ENCODE measurements at regions not wholly inside any gene's neighbourhood (a gene's known extent, or its start where the extent isn't known, plus 50 kb on each side); places are given as distances from the start of the nearest gene placed in this dataset.

DNA sequence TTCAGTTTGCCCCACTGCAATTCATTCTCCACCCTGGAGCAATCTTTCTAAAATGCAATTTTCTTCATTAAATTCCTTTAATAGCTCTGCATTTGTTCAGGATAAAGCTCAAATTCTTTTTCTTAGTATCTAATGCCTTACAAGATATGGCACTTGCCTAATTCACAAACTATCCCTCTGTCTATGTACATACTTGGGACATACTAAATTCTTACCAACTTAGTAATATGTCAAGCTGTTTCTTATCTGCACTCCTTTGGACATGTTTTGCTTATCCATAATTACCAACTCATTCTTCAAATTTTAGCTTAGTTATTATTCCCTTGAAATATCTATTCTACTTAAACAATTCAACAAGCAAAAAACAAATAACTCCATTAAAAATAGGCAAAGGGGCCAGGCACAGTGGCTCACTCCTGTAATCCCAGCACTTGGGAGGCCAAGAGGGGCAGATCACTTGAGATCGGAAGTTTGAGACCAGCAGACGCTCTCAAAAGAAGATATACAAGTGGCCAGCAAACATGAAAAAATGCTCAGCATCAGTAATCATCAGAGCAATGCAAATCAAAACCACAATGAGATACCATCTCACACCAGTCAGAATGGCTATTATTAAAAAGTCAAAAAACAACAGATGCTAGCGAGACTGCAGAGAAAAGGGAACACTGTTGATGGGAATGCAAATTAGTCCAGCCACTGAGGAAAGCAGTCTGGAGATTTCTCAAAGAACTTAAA lies 96.9 kb downstream of the FAM76B start:
- no peak for DNase-seq (ENCODE audit: low read depth, low spot score)

- DNase-seq (ENCODE audit: low read depth, low spot score), result no peak
Measured at GRCh38 chr11:95690100-95690499, 99.5 kb downstream of the FAM76B start.

- DNase-seq (ENCODE audit: low read depth, low spot score), result no peak
Measured at GRCh38 chr11:95688501-95689222, 100.9 kb downstream of the FAM76B start.

- DNase-seq (ENCODE audit: low read depth, low spot score), result no peak
Measured at GRCh38 chr11:95688015-95688414, 101.6 kb downstream of the FAM76B start.

DNA sequence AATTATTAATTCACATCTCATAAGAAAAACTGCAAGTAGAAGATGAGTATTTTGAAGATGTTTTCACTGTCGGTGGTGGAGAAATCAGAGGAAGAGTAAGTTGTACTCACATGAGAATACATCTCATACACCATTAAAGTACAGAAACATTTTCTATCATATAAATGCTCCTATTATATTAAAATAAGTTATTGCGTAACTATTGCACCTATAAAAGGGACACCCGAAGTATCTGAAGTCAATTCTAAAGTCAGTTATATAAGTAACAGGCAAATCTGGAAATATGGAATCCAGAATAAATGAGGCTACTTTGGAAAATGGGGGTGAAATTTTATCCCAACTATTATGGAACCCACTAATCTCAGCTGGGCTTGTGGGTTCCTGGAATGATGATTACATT lies 103.3 kb downstream of the FAM76B start:
- DNase-seq (ENCODE audit: low read depth, low spot score), result no peak

GRCh38 chr11:95684701-95685100 lies 104.9 kb downstream of the FAM76B start:
- DNase-seq (ENCODE audit: low read depth, low spot score), result no peak

GRCh38 chr11:95684170-95684569 lies 105.4 kb downstream of the FAM76B start:
- no peak for DNase-seq (ENCODE audit: low read depth, low spot score)

DNA sequence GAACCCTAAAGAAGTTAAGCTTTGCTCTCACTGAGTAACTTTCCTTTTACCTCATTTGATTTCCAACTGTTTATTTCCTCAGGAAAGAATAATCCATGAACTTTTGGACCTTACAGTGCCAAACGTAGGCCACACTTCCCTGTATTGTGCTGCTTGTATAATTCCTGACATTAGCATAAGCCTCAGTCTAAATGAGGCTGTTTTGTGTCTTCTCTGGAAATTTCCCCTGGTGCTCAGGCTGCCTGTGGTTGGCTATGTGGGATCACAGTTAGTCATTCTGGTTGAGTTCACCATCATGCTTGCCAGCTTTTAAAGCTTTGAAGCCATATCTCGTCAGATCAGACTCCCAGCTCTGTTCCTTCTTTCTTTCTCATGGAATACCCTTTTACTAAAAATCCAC lies 107.0 kb downstream of the FAM76B start:
- no peak for DNase-seq (ENCODE audit: low read depth, low spot score)

DNA sequence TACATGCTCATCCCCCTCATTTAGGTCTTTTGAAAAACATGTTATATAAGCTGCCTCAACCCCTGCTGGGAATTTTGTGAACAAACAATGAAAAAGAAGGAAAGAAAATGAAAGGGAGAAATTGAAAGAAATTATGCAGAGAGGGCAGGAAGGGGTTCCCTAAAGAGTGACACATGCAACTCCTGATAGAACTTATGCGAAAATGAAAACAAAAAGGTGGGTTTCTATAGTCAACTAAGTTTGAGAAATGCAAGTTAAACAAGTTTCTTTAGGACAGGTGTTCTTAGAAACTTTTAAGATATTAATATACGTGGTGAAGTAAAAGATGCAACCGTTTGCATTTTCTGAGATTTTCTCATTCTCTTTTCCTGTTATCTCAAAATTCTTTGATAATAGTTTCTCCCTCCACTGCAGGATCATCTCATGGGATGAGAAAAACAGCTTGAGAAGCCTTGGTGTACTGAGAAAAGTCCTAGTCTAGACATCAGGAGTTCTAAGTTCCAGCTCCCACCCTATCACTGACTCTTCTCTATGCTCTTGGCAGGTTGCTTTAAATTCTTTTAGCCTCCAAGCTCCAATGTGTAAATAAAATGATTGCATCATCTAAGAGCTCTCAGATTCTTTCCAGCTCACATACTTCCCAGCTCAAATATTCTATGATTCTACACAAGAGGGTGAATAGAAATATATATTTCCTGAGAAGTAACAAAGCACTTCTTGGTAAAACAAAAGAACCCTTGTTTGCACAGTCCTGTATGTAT lies 109.2 kb downstream of the FAM76B start:
- no peak for DNase-seq (ENCODE audit: low read depth, low spot score)

DNA sequence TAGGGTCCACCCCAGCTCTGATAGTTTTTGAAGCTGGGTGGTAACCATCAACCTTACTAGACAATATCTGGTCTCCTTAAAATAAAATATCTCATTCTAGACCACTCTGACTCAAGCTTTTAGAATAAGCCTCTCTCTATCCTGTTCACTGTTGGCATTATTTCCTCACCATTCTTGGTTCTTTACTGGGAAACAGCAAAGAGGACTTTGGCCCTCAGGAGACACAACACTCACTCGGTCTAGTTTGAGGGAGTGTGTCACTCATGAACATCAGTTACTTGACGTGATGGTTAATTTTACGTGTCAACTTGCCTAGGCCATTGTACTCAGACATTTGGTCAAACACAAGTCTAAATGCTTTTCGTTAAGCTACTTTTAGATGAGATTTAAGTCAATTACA lies 110.6 kb downstream of the FAM76B start:
- DNase-seq (ENCODE audit: low read depth, low spot score), result no peak

DNA sequence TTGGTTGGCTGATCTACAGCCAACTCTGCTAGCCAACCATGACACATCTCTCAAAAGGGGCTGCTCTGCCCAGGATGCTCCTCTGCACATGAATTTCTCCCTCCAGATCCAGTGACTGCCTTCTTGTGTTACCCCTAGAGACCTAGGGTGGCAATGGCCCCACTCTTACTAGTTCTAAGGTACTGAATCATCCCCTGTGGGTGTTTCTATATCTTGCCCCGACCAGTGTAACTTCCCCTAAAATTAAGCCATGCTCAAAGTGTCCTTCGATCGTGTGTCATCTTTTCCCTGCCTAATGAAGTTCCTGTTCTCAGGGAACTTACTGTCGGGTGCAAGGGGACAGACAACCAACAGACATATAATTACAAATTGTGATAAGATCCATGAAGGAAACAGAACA lies 113.3 kb downstream of the FAM76B start:
- no peak for DNase-seq (ENCODE audit: low read depth, low spot score)

- DNase-seq (ENCODE audit: low read depth, low spot score), result no peak
Measured at GRCh38 chr11:95675585-95675984, 114.0 kb downstream of the FAM76B start.

- DNase-seq (ENCODE audit: low read depth, low spot score), result no peak
Measured at GRCh38 chr11:95674657-95675358, 114.8 kb downstream of the FAM76B start.

DNA sequence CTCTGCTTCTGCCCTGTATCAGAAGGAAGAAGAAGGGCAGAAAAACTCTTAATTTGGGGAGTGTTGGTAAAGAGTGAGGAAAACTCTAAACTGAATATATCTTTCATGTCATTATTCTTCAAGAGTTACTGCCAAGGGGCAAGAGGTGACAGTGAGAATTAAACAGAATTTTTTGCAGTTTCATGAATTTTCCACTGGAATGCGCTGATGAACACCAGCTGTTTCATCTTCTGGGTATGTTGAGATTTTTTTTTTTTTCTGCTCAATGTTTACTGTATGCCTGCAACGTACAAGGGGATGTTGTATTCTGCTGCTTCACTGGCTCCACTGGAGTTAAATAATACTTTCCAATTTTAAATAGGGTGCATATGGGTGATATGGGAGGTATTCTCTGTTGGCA lies 117.8 kb downstream of the FAM76B start:
- no peak for DNase-seq (ENCODE audit: low read depth, low spot score)

DNA sequence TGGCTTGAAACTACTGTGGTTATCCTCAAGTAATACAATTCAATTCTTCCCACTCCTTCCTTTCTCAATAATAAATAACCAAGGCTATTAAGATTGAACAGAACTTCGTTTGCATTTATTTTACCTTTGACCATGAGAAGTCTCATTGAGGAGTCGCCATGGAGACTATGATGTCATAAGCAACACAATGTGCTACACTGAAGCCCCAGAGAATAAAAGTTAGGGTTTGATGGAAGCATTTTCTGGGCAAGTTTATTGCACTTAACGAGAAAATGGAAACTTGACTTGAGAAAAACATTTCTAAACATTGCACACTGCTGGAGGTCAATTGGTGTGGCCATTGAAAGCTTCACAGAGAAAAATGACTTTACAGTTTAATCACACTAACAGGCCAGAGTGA lies 121.5 kb downstream of the FAM76B start:
- no peak for DNase-seq (ENCODE audit: low read depth, low spot score)

GRCh38 chr11:95661162-95661561 lies 128.4 kb downstream of the FAM76B start:
- no peak for DNase-seq (ENCODE audit: low read depth, low spot score)

GRCh38 chr11:95660038-95660437 lies 129.5 kb downstream of the FAM76B start:
- DNase-seq (ENCODE audit: low read depth, low spot score), result no peak

DNA sequence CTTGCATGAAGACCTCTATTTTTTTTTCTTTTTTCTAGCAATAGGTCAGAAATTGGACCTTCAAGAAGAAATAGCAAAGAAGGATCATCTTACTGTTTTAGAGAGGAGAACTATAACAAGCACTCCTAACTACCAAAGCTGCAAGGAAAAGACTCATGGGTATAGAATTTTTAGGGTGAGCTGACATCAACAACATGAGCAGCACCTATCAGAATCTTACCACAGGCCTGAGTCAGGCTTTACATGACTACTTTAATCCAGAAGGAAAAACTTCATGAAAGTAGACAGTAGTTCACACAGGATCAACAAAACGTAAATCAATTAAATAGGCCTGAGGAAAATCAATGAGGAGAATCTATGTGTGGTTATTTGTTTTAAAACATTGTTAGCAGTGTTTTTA lies 130.5 kb downstream of the FAM76B start:
- no peak for DNase-seq (ENCODE audit: low read depth, low spot score)

DNA sequence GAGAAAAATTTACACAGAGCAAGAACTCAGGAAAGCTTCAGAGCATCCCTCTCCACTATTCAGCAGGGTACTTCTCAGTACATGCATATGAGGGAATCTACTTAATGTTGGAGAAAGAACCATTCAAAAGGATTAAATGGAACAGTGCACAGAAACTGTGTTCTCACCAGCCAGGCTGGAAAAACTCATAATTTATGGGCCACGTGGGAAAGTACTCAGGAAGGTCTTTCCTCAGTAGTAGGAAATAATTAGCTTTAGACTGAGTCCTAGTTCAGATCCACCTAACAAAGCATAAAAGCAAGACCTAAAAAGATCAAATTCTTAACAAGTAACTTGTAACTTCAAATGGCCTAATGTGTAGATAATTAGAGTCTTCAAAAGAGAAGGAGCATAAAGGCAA lies 134.0 kb downstream of the FAM76B start:
- DNase-seq (ENCODE audit: low read depth, low spot score), result no peak

GRCh38 chr11:95653680-95654079 lies 135.9 kb downstream of the FAM76B start:
- no peak for DNase-seq (ENCODE audit: low read depth, low spot score)

DNA sequence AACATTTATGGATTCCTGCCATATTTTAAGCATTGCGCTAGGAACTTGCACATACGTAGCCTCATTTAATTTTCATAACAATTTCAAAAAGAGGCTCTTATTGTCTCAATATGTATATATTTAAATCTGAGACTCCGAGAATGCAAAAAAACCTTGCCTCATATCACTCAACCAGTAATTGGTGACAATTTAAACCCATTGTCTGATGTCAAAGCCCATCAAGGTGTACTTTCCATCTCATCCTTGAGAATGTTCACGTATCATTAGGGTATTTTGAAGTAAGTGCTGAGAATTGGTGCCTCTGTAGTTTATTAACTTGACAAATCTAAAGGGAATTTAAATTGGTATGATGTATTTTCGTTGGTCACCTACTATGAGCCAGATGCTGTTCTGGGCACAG lies 136.5 kb downstream of the FAM76B start:
- no peak for DNase-seq (ENCODE audit: low read depth, low spot score)

DNA sequence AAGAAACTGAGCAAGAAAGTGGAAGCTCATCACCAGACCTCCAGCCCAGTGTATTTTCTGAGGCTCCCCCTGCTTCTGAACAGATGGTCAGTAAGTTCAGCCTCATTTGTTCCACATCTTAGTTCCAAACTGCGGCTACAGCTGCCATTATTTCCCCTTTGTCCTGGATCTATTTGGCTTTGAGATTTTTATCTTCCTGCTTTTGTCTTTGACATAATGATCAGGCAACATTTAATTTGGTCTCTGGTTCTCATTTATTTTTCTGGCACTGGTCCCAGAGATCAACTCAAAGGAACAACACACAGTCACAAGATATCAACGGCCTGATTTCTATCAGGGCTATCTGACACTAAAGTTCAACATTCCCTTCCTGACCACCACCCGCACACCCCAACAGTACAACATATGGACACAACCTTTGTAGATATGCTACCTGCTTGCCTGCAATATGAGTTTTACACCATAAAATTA lies 137.5 kb downstream of the FAM76B start:
- no peak for DNase-seq (ENCODE audit: low read depth, low spot score)
